ENCODE measurements at regions not wholly inside any gene's neighbourhood (a gene's known extent, or its start where the extent isn't known, plus 50 kb on each side); places are given as distances from the start of the nearest gene placed in this dataset.

DNA sequence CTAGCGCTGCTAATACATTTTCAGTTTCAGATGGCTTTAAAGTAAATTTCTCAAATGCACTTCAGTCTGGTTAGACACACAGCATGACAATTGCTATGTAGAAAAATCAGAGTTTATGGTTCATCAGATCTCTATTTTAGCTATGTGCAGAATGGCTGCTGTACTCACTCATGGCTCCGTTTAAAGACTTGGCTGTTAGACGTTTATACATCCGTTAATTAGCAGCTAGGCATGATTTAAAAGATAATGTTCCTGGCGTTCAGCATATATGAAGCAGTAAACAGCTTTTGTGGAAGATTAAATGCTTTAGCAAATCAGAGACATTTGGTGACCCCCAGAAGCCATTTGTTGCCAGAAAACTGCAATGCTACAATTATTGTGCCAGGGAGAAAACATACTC is 350.0 kb upstream of the MANEA start:
- WGBS, result 38% methylated on average over 5 of the region's 5 CpGs
- TF ChIP-seq EP300 (IDR thresholded peaks at IDR 0.05) (no peak), POLR2AphosphoS5 (IDR thresholded peaks at IDR 0.05) (no peak), POLR2A (IDR thresholded peaks at IDR 0.05; ENCODE audit: low read depth) (no peak)
- TF ChIP-seq, protein P1, sequence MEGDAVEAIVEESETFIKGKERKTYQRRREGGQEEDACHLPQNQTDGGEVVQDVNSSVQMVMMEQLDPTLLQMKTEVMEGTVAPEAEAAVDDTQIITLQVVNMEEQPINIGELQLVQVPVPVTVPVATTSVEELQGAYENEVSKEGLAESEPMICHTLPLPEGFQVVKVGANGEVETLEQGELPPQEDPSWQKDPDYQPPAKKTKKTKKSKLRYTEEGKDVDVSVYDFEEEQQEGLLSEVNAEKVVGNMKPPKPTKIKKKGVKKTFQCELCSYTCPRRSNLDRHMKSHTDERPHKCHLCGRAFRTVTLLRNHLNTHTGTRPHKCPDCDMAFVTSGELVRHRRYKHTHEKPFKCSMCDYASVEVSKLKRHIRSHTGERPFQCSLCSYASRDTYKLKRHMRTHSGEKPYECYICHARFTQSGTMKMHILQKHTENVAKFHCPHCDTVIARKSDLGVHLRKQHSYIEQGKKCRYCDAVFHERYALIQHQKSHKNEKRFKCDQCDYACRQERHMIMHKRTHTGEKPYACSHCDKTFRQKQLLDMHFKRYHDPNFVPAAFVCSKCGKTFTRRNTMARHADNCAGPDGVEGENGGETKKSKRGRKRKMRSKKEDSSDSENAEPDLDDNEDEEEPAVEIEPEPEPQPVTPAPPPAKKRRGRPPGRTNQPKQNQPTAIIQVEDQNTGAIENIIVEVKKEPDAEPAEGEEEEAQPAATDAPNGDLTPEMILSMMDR (IDR thresholded peaks at IDR 0.05), result no peak
- Histone ChIP-seq H3K4me3 (no peak overlapping the region), H3K27ac (replicated peaks in 1 of 4) (no peak overlapping the region), H3K36me3 (no peaks in the 10 kb centered on the region), H3K4me1 (no peaks in the 10 kb centered on the region), H3K9me3 (no peaks in the 10 kb centered on the region), H3K27me3 (peaks cover 0 to 3% (median 0%) of the 10 kb centered on the region in 4 donors)
- no peak for DNase-seq (ENCODE audit: extremely low spot score)
- intact Hi-C loops (cut with DNase I), result no loop called here

DNA sequence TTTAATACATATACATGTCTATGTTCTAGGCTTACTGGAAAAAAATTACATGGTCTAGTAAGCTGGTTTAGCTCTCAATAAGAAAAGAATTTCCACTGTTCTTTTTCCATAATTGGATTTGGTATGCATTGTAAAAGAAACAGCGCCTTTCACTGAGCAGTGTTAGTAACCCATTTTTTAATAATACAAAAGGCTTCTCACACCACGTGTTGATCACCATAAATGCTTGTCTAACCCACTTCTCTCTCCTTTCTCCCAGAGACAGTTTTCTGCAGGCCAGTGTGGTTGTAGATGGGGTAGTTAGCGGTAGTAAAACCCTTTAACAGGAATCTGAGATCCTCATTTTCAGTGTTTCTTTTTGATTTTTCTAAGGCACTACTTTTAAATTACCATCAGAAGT is 348.7 kb upstream of the MANEA start:
- WGBS, result 57% methylated on average over 3 of the region's 3 CpGs
- DNase-seq (ENCODE audit: extremely low spot score), result no peak
- no peak for TF ChIP-seq EP300 (IDR thresholded peaks at IDR 0.05)
- TF ChIP-seq POLR2AphosphoS5 (IDR thresholded peaks at IDR 0.05), result no peak
- TF ChIP-seq, protein P1 (IDR thresholded peaks at IDR 0.05), result no peak
- H3K4me1 ChIP-seq, result no peaks in the 10 kb centered on the region
- no peak overlapping the region for H3K4me3 ChIP-seq
- intact Hi-C loops (cut with DNase I), result no loop called here
- H3K27ac ChIP-seq (replicated peaks in 1 of 4), result no peak overlapping the region
- H3K9me3 ChIP-seq, result no peaks in the 10 kb centered on the region
- H3K27me3 ChIP-seq, result peaks cover 0 to 3% (median 0%) of the 10 kb centered on the region in 4 donors
- H3K36me3 ChIP-seq, result no peaks in the 10 kb centered on the region

DNA sequence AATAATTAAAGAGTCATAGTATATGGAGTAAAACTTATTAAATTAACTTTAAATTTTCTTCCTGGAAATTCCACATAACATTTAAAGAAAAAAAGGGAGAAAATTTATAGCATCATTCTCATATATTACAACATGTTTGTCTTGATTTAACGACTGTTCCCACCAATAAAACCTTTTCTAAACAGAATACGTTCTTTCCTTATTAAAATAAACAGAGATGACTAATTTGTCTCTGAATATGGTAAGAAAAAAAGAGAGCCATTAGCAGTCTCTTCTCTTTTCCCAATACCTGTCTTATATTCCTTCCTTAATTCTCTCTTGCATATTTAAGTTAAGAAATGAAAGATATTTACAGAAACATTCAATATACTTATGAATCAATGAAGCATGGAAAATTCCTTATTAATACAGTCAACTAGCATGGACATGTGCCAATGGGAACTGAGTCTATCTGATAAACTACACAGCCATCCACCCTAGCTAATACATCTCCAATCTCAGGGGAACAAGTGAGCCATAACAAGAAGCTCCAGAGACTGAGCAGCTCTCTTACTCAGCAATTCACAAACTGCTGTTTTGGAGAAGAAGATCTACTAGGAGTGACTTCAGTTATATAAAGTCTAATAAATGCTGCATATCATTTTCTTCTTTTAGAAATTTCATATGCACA is 347.1 kb upstream of the MANEA start:
- Histone ChIP-seq H3K27ac (replicated peaks in 1 of 4) (no peak overlapping the region), H3K4me3 (no peak overlapping the region), H3K36me3 (no peaks in the 10 kb centered on the region), H3K9me3 (no peaks in the 10 kb centered on the region), H3K4me1 (no peaks in the 10 kb centered on the region), H3K27me3 (peaks cover 0 to 3% (median 0%) of the 10 kb centered on the region in 4 donors)
- 36% methylated on average over 2 of the region's 2 CpGs for WGBS
- intact Hi-C loops (cut with DNase I), result no loop called here
- DNase-seq (ENCODE audit: extremely low spot score), result no peak
- TF ChIP-seq POLR2A (IDR thresholded peaks at IDR 0.05; ENCODE audit: low read depth) (no peak), EP300 (IDR thresholded peaks at IDR 0.05) (no peak), POLR2AphosphoS5 (IDR thresholded peaks at IDR 0.05) (no peak)
- TF ChIP-seq, protein P1 (IDR thresholded peaks at IDR 0.05), result no peak

DNA sequence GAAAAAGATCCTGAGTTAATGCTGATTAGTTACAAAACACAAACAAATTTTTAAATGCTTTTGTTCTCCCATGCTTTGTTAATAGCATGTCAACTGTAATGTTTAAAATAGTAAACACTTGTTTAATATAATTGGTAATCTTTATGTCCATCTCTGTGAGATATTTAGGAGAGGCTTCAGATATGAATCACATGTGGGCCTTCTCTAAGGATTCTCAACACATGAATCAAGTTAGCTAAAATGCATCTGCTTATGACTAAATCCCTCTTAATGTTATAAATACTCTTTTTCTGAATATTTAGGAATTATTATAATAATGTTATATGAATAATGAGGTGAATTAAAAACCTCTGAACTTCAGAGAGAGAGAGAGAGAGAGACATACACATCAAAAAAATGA is 345.9 kb upstream of the MANEA start:
- intact Hi-C loops (cut with DNase I), result no loop called here
- no peaks in the 10 kb centered on the region for H3K9me3 ChIP-seq
- no peak for DNase-seq (ENCODE audit: extremely low spot score)
- no peak for TF ChIP-seq EP300 (IDR thresholded peaks at IDR 0.05)
- no peak for TF ChIP-seq POLR2A (IDR thresholded peaks at IDR 0.05; ENCODE audit: low read depth)
- TF ChIP-seq, protein P1 (IDR thresholded peaks at IDR 0.05), result no peak
- no peak for TF ChIP-seq POLR2AphosphoS5 (IDR thresholded peaks at IDR 0.05)
- H3K36me3 ChIP-seq, result no peaks in the 10 kb centered on the region
- H3K27me3 ChIP-seq, result peaks cover 0 to under 1% (median 0%) of the 10 kb centered on the region in 4 donors
- no peak overlapping the region for H3K4me3 ChIP-seq
- H3K4me1 ChIP-seq, result no peaks in the 10 kb centered on the region
- no peak overlapping the region for H3K27ac ChIP-seq (replicated peaks in 1 of 4)

DNA sequence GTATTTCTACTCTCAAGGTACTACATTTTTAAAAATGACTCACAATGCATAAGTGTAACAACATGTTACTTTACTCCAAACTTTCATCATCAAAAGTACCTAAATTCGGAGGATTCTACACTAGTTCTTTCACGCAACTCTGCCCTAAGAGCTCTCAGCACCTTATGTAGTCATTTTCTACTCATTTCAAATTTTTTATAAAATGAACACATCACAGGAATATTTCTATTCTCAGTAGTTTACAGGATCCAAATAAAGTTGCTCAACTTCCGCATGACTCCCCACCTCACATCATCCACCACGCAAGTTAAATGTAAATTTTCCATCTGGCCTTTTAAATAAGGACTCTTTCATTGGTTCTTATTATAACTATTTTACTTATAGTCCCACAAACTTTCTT is 344.9 kb upstream of the MANEA start:
- TF ChIP-seq, protein P1 (IDR thresholded peaks at IDR 0.05), result no peak
- no peak for TF ChIP-seq POLR2A (IDR thresholded peaks at IDR 0.05; ENCODE audit: low read depth)
- no peak for TF ChIP-seq EP300 (IDR thresholded peaks at IDR 0.05)
- TF ChIP-seq POLR2AphosphoS5 (IDR thresholded peaks at IDR 0.05), result no peak
- 90% methylated on average over 4 of the region's 4 CpGs for WGBS
- Histone ChIP-seq H3K4me1 (no peaks in the 10 kb centered on the region), H3K36me3 (no peaks in the 10 kb centered on the region), H3K27me3 (no peaks in the 10 kb centered on the region), H3K4me3 (no peak overlapping the region), H3K27ac (replicated peaks in 1 of 4) (no peak overlapping the region), H3K9me3 (no peaks in the 10 kb centered on the region)
- no peak for DNase-seq (ENCODE audit: extremely low spot score)
- intact Hi-C loops (cut with DNase I), result no loop called here
